Uterus (tissue), 2 donors: ENCODE measurements at regions not wholly inside any gene's neighbourhood (a gene's known extent, or its start where the extent isn't known, plus 50 kb on each side); places are given as distances from the start of the nearest gene placed in this dataset.

Experiments used
- POLR2A ChIP-seq, 2 donors: fragments of 450-650 bp; IDR thresholded peaks; one replicate each; pipeline ENCODE4 v1.6.1; 2016; ENCODE audit warnings: antibody characterized with exemption in 2 of 2, mild to moderate bottlenecking in 1 of 2, moderate library complexity in 1 of 2
- TF ChIP-seq, protein P1 (sequence below), 4 experiments: fragments of 200-600 bp in 2 of 4; fragments of 450-650 bp in 2 of 4; sonication (generic) in 2 of 4; IDR thresholded peaks; one replicate each; pipeline ENCODE4 v1.5.1; 2016 to 2019; ENCODE audit warnings: antibody characterized with exemption in 4 of 4, mild to moderate bottlenecking in 2 of 4, moderate library complexity in 1 of 4

DNA sequence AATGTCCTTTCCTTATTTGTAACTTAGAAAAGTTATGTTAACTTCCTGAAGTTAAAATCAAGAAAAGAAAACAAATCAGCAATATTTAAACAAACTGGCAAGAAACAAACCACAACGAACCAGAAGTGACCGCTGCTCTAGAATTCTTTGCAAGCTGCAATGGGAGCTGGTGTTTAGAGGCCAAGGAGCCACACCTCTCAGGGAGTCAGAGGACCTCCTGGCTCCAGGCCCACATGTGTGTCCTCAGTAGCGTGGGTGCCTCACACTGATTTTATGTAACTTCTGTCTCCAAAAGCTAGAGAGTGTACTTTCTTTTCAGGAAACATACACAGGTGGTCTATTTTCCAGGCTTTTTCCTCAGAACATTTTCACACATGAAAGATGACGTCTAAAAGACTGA, 100.4 kb downstream of the IRX2 start:
- TF ChIP-seq, protein P1, sequence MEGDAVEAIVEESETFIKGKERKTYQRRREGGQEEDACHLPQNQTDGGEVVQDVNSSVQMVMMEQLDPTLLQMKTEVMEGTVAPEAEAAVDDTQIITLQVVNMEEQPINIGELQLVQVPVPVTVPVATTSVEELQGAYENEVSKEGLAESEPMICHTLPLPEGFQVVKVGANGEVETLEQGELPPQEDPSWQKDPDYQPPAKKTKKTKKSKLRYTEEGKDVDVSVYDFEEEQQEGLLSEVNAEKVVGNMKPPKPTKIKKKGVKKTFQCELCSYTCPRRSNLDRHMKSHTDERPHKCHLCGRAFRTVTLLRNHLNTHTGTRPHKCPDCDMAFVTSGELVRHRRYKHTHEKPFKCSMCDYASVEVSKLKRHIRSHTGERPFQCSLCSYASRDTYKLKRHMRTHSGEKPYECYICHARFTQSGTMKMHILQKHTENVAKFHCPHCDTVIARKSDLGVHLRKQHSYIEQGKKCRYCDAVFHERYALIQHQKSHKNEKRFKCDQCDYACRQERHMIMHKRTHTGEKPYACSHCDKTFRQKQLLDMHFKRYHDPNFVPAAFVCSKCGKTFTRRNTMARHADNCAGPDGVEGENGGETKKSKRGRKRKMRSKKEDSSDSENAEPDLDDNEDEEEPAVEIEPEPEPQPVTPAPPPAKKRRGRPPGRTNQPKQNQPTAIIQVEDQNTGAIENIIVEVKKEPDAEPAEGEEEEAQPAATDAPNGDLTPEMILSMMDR (IDR thresholded peaks at IDR 0.05), result no peak
- TF ChIP-seq POLR2A (IDR thresholded peaks at IDR 0.05), result no peak
